KOPT-K1 (cell line): ENCODE measurements at regions not wholly inside any gene's neighbourhood (a gene's known extent, or its start where the extent isn't known, plus 50 kb on each side); places are given as distances from the start of the nearest gene placed in this dataset.

Source experiments
- H3K27ac ChIP-seq: fragments of 200-600 bp; sonication (generic); 2 replicates; pipeline ENCODE4 v1.5.1; 2016; ENCODE audit warnings: antibody characterized with exemption, mild to moderate bottlenecking, low read depth, low read length; ENCODE audit not compliant: poor library complexity, severe bottlenecking
- H3K36me3 ChIP-seq: fragments of 200-600 bp; sonication (generic); 2 replicates; pipeline ENCODE4 v1.5.1; 2017; ENCODE audit warnings: antibody characterized with exemption, mild to moderate bottlenecking, low read length, moderate library complexity; ENCODE audit not compliant: insufficient read depth
- H3K9me3 ChIP-seq: fragments of 200-600 bp; sonication (generic); 2 replicates; pipeline ENCODE4 v1.5.1; 2017; ENCODE audit warnings: antibody characterized with exemption, low read length, mild to moderate bottlenecking; ENCODE audit not compliant: insufficient read depth, poor library complexity, severe bottlenecking

GRCh38 chr5:74946471-74946870, 80.3 kb upstream of the FAM169A start:
- Histone ChIP-seq H3K36me3 (no peaks in the 10 kb centered on the region), H3K9me3 (no peaks in the 10 kb centered on the region), H3K27ac (no peak overlapping the region)

DNA sequence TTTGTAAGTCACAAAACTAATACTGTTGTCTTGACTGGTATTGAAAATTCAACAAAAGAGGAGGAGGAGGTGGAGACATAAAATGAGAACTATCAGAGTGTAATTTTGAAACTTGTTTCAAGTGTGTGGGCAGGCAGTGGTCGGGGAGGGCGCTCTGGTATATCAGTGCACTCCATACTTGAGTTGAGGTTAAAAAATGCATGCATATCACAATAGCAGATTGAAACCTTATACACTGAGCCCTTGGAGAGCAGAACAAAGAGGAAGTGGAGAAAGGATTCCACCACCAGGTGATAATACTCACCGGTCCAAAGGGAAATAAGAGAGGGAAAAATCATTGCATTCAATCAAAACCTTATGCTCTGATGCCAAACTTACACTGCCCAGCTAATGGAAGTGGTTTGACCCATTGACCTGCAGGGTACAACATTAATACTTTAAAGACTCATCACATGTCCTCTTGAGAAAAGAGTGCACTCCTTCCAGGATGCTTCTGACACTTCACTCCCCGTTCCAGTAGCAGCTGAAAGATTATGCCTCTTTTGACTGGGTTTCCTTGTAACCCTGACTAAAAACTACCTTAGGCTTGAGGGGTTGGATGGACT, 79.5 kb upstream of the FAM169A start:
- H3K9me3 ChIP-seq = no peaks in the 10 kb centered on the region
- H3K27ac ChIP-seq = no peak overlapping the region
- H3K36me3 ChIP-seq = no peaks in the 10 kb centered on the region

DNA sequence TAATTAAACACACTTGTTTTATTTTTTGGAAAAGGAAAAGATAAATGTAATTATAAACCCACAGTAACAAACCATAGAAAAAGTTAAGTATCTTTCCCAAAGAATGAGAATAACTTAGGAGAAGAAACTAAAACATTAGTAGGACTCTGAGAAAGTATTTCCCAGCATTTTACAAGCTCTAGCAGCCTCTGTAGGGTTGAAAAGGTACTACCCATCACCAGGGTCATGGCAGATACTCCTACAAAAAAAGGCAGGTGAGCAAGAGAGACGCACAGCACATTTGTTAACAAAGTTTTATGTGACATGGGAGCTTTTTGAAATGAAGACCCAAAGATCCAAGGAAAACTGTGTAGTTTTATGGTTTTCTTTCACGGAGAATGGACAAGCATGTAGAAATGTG, 77.7 kb upstream of the FAM169A start:
- Histone ChIP-seq H3K36me3 (no peaks in the 10 kb centered on the region), H3K9me3 (no peaks in the 10 kb centered on the region), H3K27ac (no peak overlapping the region)

GRCh38 chr5:74942622-74943286, 76.6 kb upstream of the FAM169A start:
- no peak overlapping the region for H3K27ac ChIP-seq
- H3K36me3 ChIP-seq = no peaks in the 10 kb centered on the region
- H3K9me3 ChIP-seq = no peaks in the 10 kb centered on the region

DNA sequence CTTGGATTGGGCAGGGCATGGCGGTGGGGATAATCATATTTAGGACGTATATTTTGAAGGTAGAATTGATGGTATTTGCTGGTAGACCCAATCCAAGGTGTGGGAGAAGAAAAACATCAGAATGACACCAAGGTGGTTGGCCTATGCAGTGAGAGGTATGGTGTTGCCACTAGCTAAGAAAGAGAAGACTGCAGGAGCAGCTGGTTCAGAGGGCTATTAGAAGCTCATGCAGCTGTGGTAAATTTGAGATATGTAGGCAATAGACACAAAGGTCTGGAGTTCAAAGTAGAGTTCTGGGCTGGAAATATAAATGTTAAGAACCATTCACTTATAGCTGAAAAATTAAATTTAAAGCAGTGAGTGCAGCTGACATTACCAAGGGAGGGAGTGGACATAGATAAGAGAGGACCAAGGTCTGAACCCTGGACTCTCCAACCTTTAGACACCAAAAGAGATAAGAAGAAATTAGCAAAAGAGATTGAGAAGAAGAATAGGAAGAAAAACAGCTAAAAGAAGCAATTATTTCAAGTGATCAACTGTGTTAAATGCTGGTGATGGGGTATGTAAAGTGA, 74.7 kb upstream of the FAM169A start:
- H3K27ac ChIP-seq = no peak overlapping the region
- no peaks in the 10 kb centered on the region for H3K36me3 ChIP-seq
- no peaks in the 10 kb centered on the region for H3K9me3 ChIP-seq

DNA sequence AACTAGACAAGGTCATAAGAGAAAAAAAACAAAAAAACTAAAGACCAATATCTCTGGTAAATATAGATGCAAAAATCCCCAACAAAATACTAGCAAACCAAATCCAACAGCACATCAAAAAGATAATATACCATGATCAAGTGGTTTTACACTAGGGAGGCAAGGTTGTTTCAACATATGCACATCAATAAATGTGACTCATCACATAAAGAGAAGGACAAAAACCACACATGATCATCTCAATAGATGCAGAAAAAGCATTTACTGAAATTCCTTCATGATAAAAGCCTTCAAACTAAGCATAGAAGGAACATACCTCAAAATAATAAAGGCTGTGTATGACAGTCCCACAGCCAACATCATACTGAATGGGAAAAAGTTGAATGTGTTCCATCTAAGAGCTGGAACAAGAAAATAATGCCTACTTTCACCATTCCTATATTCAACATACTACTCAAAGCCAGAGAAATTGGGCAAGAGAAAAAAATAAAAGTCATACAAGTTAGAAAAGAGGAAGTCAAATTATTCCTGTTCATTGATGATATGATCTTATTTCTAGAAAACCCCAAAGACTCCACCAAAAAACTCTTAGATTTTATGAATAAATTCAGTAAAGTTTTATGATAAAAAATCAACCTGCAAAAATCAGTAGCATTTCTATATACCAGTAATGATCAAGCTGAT, 72.2 kb upstream of the FAM169A start:
- Histone ChIP-seq H3K9me3 (no peaks in the 10 kb centered on the region), H3K36me3 (no peaks in the 10 kb centered on the region), H3K27ac (no peak overlapping the region)

DNA sequence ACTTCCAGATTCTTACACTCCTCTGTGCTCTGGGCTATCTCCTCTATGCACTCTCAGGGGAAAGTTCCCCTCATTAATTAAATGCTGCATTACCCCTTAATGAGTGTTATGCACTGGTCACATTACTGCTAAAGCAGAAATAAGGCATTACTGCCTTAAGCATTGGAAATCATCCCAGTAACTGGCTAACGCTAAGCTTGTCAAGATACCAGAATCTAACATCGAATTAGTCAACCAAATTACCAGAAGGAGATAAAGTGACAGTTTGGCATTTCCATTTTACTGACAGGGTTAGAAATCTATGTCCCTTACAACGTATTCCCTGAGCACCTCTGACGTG, 69.5 kb upstream of the FAM169A start:
- Histone ChIP-seq H3K36me3 (no peaks in the 10 kb centered on the region), H3K27ac (peak overlapping the region; percentile 41), H3K9me3 (no peaks in the 10 kb centered on the region)

GRCh38 chr5:74934949-74935751, 69.0 kb upstream of the FAM169A start:
- H3K9me3 ChIP-seq = no peaks in the 10 kb centered on the region
- H3K27ac ChIP-seq = peak overlapping the region; percentile 41
- H3K36me3 ChIP-seq = no peaks in the 10 kb centered on the region

DNA sequence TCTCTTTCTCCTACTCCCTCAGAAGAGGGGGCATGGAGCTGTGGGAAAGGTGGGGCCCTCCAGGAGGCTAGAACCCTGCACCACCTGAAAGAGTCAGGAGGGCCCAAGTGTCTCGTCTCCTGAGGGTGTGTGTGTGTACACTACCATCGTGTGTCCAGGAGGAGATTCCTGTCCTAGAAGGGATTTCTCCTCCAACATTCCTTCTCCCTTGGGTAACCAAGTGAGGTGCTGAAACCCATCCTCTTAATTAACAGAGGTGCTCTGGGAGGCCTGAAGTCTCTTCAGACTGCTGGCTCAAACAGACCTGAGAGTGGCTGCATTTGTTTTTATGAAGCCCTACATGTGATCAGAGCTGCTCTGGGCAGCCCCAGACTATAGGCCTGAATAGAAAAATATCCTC, 61.1 kb upstream of the FAM169A start:
- Histone ChIP-seq H3K9me3 (no peaks in the 10 kb centered on the region), H3K27ac (no peak overlapping the region), H3K36me3 (no peaks in the 10 kb centered on the region)

DNA sequence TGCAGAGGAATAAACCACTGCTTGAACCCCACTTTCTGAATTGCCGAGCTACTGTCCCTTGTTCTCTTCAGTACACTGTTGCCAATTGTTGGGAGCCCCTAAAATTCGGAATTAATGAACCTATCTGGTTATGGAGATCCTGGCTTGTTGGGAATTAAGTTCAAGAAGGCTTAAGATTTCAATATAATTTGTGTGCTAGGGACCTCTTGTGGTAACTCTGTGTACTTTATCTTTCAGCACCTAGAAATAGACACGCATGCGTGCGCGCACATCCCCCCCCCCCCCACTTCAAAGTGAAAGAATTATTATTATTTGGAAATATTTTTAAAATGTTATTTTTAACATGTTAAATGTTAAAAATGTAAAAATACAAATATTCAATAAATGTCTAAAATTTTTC, 53.3 kb upstream of the FAM169A start:
- H3K27ac ChIP-seq = no peak overlapping the region
- H3K9me3 ChIP-seq = no peaks in the 10 kb centered on the region

DNA sequence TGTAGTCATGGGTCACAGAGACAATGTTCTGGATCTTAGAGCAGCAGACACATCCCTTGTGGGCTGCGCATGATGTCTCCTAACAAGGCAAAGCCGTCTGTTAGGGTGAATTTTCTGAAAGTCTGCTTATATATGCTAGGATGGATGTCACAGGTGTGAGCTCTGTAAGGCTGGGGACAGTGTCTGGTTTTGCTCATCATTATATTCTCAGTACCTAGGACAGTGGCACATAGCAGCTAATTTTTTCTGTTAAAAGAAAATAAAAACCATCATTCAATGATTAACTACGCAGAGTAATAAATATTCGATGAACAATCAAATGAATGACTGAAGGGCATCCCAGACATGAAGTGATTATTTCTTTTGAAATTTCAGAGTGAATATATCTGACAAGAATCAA, 52.9 kb upstream of the FAM169A start:
- Histone ChIP-seq H3K27ac (no peak overlapping the region), H3K9me3 (no peaks in the 10 kb centered on the region), H3K36me3 (no peaks in the 10 kb centered on the region)

More for the DNA sequence above, 53.3 kb upstream of the FAM169A start:
- no peaks in the 10 kb centered on the region for H3K36me3 ChIP-seq

DNA sequence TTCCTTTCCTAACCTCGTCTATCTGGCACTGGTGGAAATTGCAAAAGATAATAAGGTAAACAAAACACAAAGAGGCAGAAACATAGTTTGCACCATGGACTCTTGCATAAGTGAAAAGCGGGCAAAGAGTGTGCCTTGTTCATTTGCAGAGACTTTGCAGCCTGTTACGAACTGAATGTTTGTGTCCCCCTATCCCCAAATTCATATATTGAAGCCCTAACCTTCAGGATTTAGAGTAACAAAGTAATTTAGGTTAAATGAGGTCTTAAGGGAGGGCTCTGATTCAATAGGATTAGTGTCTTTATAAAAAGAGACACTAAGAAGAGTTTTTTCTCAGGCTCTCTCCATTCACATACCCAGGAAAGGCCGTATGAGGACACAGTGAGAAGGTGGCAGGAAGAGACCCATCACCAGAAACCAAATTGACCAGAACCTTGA, 52.1 kb upstream of the FAM169A start:
- no peak overlapping the region for H3K27ac ChIP-seq
- no peaks in the 10 kb centered on the region for H3K36me3 ChIP-seq
- H3K9me3 ChIP-seq = no peaks in the 10 kb centered on the region

DNA sequence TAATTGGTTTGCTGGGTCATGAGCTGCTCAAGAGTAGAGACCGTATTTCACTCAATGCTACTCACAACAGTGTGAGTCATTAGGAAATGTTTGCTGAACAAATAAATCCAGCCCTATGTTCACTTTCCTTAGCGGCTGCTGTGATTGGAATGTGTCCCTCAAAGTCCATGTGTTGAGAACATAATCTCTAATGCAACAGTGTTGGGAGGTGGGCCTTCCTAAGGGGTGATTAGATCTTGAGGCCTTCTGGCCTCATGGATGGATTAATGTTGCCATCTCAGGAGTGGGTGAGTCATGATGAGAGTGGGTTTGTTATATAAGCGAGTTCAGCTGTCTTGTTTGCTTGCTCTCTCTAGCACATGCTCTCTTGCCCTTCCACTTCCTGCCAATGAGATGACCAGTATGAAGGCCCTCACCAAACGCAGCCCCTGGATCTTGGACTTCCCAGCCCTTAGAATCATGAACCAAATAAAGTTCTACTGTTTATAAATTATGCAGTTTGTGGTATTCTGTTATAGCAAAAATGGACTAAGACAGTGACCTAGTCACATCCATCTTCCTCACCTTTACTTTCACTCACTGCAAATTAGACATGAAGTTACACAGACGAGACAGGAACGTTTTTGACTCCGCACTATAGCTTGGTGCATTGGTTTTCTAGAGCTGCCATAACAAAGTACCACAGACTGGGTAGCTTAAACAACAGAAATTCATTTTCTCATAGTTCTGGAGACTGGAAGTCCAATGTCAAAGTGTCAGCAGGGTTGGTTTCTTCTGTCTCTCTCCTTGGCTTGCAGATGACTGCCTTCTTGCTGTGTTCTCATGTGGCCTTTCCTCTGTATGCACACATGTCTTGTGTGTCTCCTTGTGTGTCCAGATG, 50.9 kb upstream of the FAM169A start:
- H3K27ac ChIP-seq = no peak overlapping the region
- no peaks in the 10 kb centered on the region for H3K36me3 ChIP-seq
- H3K9me3 ChIP-seq = no peaks in the 10 kb centered on the region
